Breast epithelium (tissue), 4 donors: ENCODE measurements at regions not wholly inside any gene's neighbourhood (a gene's known extent, or its start where the extent isn't known, plus 50 kb on each side); places are given as distances from the start of the nearest gene placed in this dataset.

Experiments
- DNase-seq, 2 donors: peaks; one replicate each; pipeline ENCODE4 v3.0.0-alpha.2; 2019; ENCODE audit warnings: low spot score in 2 of 2
- H3K27ac ChIP-seq, 2 donors: fragments of 200-600 bp; sonication (generic) in 1 of 2; one replicate each; pipeline ENCODE4 v1.5.1; 2016 to 2019; ENCODE audit warnings: mild to moderate bottlenecking in 1 of 2
- H3K27me3 ChIP-seq, 2 donors: fragments of 200-600 bp; sonication (generic) in 1 of 2; one replicate each; pipeline versions ENCODE4 v1.5.1 to v1.6.0; 2017 to 2019; ENCODE audit warnings: control low read depth in 1 of 2, mild to moderate bottlenecking in 1 of 2
- H3K36me3 ChIP-seq: fragments of 200-600 bp; one replicate; pipeline ENCODE4 v1.5.1; 2019
- H3K4me1 ChIP-seq, 2 donors: fragments of 200-600 bp; sonication (generic); one replicate each; pipeline ENCODE4 v1.5.1; 2016 to 2019; ENCODE audit warnings: control low read depth in 1 of 2
- H3K4me3 ChIP-seq, 3 donors: fragments of 200-600 bp; sonication (generic); 1 replicate in 2 of 3; 2 replicates in 1 of 3; pipeline ENCODE4 v1.5.1; 2016 to 2019; ENCODE audit warnings: mild to moderate bottlenecking in 3 of 3, moderate library complexity in 2 of 3
- H3K9me3 ChIP-seq, 2 donors: fragments of 200-600 bp; sonication (generic) in 1 of 2; one replicate each; pipeline ENCODE4 v1.5.1; 2016 to 2019; ENCODE audit warnings: control low read depth in 1 of 2
- POLR2A ChIP-seq: fragments of 450-650 bp; IDR thresholded peaks from one replicate; pipeline ENCODE4 v1.6.1; 2016; ENCODE audit warnings: antibody characterized with exemption, mild to moderate bottlenecking, moderate library complexity
- POLR2AphosphoS5 ChIP-seq, 3 donors: sonication (generic); formaldehyde crosslinking; IDR thresholded peaks; one replicate each; pipeline ENCODE4 v1.6.1; 2017; ENCODE audit warnings: antibody characterized with exemption in 3 of 3
- intact Hi-C: fragments of 100-400 bp; cut with DNase I; formaldehyde crosslinking; loops from one replicate; pipeline ENCODE4 v1.15.1; 2023; ENCODE audit warnings: low total_unique reads
- TF ChIP-seq, protein P1 (sequence below), 3 donors: fragments of 450-650 bp; IDR thresholded peaks; one replicate each; pipeline ENCODE4 v1.5.1; 2016 to 2017; ENCODE audit warnings: antibody characterized with exemption in 3 of 3, mild to moderate bottlenecking in 3 of 3, moderate library complexity in 3 of 3

DNA sequence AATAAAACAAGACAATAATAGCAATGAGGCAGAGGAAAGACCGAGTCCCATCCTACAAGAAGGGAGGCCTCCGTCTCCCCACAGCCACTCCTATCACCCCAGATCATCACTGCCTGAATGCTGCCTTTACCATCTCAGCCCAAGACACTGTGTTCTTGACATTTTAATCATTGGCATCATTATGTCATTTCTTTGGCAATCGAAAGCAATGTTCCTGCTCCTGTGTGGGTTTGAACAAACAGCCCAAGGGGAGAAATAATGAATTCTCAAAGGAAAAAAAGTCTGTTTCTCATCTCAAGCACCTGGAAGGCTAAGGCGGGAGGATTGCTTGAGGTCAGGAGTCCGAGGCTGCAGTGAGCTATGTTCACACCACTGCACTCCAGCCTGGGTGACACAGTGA is 73.0 kb upstream of the ACSL1 start:
- intact Hi-C loops = no loop called here
- no peaks in the 10 kb centered on the region for H3K27me3 ChIP-seq
- H3K4me3 ChIP-seq = no peak overlapping the region
- no peaks in the 10 kb centered on the region for H3K36me3 ChIP-seq
- no peaks in the 10 kb centered on the region for H3K4me1 ChIP-seq
- no peaks in the 10 kb centered on the region for H3K9me3 ChIP-seq
- DNase-seq = no peak
- TF ChIP-seq POLR2A (no peak), POLR2AphosphoS5 (IDR thresholded peaks at IDR 0.05) (no peak)
- TF ChIP-seq, protein P1, sequence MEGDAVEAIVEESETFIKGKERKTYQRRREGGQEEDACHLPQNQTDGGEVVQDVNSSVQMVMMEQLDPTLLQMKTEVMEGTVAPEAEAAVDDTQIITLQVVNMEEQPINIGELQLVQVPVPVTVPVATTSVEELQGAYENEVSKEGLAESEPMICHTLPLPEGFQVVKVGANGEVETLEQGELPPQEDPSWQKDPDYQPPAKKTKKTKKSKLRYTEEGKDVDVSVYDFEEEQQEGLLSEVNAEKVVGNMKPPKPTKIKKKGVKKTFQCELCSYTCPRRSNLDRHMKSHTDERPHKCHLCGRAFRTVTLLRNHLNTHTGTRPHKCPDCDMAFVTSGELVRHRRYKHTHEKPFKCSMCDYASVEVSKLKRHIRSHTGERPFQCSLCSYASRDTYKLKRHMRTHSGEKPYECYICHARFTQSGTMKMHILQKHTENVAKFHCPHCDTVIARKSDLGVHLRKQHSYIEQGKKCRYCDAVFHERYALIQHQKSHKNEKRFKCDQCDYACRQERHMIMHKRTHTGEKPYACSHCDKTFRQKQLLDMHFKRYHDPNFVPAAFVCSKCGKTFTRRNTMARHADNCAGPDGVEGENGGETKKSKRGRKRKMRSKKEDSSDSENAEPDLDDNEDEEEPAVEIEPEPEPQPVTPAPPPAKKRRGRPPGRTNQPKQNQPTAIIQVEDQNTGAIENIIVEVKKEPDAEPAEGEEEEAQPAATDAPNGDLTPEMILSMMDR (IDR thresholded peaks at IDR 0.05) = no peak
- H3K27ac ChIP-seq = no peak overlapping the region

DNA sequence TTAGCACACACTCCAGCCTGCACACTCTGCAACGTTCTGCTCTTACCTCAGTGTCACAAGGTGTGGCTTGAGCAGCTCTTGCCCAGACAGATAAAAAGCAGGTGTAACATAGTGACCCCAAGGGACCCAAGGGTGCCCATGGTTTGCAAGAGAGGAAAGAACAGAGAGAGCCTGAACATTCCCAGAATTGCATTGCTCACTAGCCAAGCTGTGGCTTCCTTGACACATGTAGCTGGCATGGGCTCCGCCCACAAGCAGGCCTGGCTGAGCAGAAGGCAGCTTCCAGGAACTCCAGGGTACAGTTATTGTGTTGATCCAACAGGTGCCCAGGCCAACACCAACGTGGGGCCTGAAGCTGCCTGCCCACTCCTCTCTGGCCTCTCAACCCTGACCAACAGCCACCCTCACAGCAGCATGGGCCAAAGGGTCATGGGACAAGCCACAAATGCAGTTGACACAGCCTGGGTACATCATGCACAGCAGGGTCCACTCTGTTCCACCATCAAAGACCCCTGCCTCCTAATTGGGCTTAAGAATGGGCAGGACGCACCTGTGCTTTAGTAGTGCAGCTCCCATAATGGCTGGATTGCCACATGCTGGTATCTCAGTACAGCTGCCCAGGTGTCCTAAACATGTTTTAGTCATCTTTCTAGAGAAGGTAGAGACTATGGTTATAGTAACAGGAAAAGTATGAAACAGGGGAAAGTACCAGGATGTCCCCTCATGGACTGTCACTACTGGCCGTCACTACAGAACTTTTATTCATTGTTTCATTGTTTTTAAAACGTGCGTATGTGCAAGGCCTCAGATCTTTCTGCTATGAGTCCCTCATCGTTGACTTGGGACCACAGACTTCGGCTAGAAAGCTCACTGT is 73.7 kb upstream of the ACSL1 start:
- intact Hi-C loops = no loop called here
- Histone ChIP-seq H3K9me3 (no peaks in the 10 kb centered on the region), H3K27ac (peak overlapping the region in 1 of 2 donors; percentile 72), H3K4me1 (no peaks in the 10 kb centered on the region), H3K36me3 (no peaks in the 10 kb centered on the region), H3K27me3 (no peaks in the 10 kb centered on the region), H3K4me3 (no peak overlapping the region)
- DNase-seq = peak; percentile 73 to 74
- TF ChIP-seq POLR2AphosphoS5 (IDR thresholded peaks at IDR 0.05) = no peak

DNA sequence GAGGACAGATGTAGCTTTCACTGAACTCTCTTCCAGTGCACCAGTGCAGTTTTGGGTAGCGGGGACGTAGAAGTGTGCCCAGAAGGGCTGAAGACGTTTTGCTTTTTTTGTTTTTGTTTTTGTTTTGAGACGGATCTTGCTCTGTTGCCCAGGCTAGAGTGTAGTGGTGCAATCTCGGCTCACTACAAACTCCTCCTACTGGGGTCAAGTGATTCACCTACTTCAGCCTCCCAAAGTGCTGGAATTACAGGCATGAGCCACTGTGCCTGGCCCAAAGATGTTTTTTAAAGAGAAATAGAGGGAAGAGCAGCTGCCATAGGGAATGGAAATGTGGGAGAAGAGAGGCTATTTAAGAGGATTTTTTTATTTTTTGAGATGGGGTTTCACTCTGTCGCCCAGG is 74.4 kb upstream of the ACSL1 start:
- TF ChIP-seq POLR2AphosphoS5 (IDR thresholded peaks at IDR 0.05) = no peak
- TF ChIP-seq, protein P1 (IDR thresholded peaks at IDR 0.05) = no peak
- TF ChIP-seq POLR2A = no peak
- no peaks in the 10 kb centered on the region for H3K4me1 ChIP-seq
- no peak for DNase-seq
- intact Hi-C loops = no loop called here
- no peak overlapping the region for H3K4me3 ChIP-seq
- H3K27me3 ChIP-seq = no peaks in the 10 kb centered on the region
- no peak overlapping the region for H3K27ac ChIP-seq
- H3K36me3 ChIP-seq = no peaks in the 10 kb centered on the region
- H3K9me3 ChIP-seq = no peaks in the 10 kb centered on the region

DNA sequence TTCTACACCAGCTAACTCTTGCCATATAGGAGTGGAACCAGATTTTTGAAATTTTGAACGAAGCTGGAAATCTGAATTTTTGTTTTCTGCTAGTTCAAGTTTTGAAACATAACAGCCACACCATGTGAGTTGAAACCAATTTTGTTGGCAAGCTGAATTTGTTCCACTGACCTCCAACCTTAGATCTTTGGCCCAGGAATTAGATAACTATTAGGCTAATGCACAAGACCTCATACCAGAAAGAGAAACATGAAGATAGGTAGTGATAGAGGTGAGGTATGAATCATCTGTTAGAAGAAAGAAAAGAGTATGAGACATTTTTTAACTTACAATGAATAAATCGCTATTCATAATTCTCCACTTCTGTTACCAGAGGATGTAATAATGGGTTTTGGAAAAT is 76.8 kb upstream of the ACSL1 start:
- Histone ChIP-seq H3K4me1 (no peaks in the 10 kb centered on the region), H3K27ac (no peak overlapping the region), H3K36me3 (no peaks in the 10 kb centered on the region), H3K9me3 (no peaks in the 10 kb centered on the region), H3K4me3 (no peak overlapping the region), H3K27me3 (no peaks in the 10 kb centered on the region)
- TF ChIP-seq POLR2AphosphoS5 (IDR thresholded peaks at IDR 0.05) (no peak), POLR2A (no peak)
- TF ChIP-seq, protein P1 (IDR thresholded peaks at IDR 0.05) = no peak
- intact Hi-C loops = no loop called here
- no peak for DNase-seq

DNA sequence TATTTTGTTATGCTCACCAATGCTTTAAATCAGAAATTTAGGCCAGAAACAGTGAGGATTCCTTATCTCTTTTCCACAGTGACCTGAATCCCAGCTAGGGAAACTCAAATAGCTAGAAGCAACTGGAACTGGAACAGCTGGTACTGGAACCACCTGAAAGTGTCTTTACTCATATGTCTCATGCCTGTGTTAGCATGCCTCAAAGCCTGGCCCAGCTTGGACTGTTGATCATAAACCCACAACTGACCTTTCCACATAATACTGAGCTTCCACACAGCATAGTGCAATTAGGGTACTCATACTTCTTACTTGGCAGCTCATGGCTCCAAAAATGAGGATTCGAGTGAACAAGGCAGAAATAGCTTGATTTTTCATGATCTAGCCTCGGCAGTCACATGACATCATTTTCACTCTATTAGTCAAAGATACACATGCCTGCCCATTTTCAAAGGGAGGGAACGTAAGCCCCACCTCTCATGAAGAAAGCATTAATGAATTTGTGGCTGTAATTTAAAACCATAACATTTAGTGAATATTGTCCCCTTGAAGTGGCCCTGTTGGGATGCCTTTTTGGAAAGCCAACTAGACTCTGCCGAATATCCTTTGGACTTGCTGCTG is 80.8 kb upstream of the ACSL1 start:
- no peaks in the 10 kb centered on the region for H3K9me3 ChIP-seq
- no peaks in the 10 kb centered on the region for H3K36me3 ChIP-seq
- H3K4me3 ChIP-seq = no peak overlapping the region
- no peaks in the 10 kb centered on the region for H3K27me3 ChIP-seq
- intact Hi-C loops = no loop called here
- no peak for DNase-seq
- TF ChIP-seq POLR2AphosphoS5 (IDR thresholded peaks at IDR 0.05) (no peak), POLR2A (no peak)
- TF ChIP-seq, protein P1 (IDR thresholded peaks at IDR 0.05) = no peak
- no peak overlapping the region for H3K27ac ChIP-seq
- no peaks in the 10 kb centered on the region for H3K4me1 ChIP-seq
